CD4-positive, alpha-beta T cell treated with Interleukin-15 for 4 hours (primary cell): ENCODE measurements at regions not wholly inside any gene's neighbourhood (a gene's known extent, or its start where the extent isn't known, plus 50 kb on each side); places are given as distances from the start of the nearest gene placed in this dataset.

Experiments used
- DNase-seq: peaks from one replicate; pipeline ENCODE4 v3.0.0-alpha.2; 2020; ENCODE audit warnings: low spot score

GRCh38 chr1:93815366-93816110, 63.5 kb downstream of the DNTTIP2 start:
- no peak for DNase-seq

GRCh38 chr1:93814795-93815340, 64.1 kb downstream of the DNTTIP2 start:
- no peak for DNase-seq

- DNase-seq, result peak; percentile 46
Measured at GRCh38 chr1:93814059-93814794, 64.8 kb downstream of the DNTTIP2 start.

- DNase-seq, result no peak
Measured at GRCh38 chr1:93813076-93813475, 65.9 kb downstream of the DNTTIP2 start.

GRCh38 chr1:93811326-93812065, 67.5 kb downstream of the DNTTIP2 start:
- no peak for DNase-seq

- no peak for DNase-seq
Measured at GRCh38 chr1:93810316-93810715, 68.7 kb downstream of the DNTTIP2 start.

GRCh38 chr1:93808871-93809270, 70.1 kb downstream of the DNTTIP2 start:
- no peak for DNase-seq

GRCh38 chr1:93807311-93807930, 71.6 kb downstream of the DNTTIP2 start:
- no peak for DNase-seq

- DNase-seq, result no peak
Measured at GRCh38 chr1:93805027-93805610, 73.9 kb downstream of the DNTTIP2 start.

GRCh38 chr1:93804412-93804811, 74.6 kb downstream of the DNTTIP2 start:
- no peak for DNase-seq

- no peak for DNase-seq
Measured at GRCh38 chr1:93801471-93801870, 77.5 kb downstream of the DNTTIP2 start.

GRCh38 chr1:93800856-93801255, 78.2 kb downstream of the DNTTIP2 start:
- no peak for DNase-seq

GRCh38 chr1:93798291-93798690, 80.7 kb downstream of the DNTTIP2 start:
- no peak for DNase-seq

- no peak for DNase-seq
Measured at GRCh38 chr1:93784538-93784937, 94.5 kb downstream of the DNTTIP2 start.

GRCh38 chr1:93783876-93784275, 95.1 kb downstream of the DNTTIP2 start:
- no peak for DNase-seq

- no peak for DNase-seq
Measured at GRCh38 chr1:93779540-93780165, 98.0 kb upstream of the BCAR3 start.

GRCh38 chr1:93778457-93778856, 96.8 kb upstream of the BCAR3 start:
- no peak for DNase-seq

GRCh38 chr1:93777255-93777654, 95.6 kb upstream of the BCAR3 start:
- DNase-seq, result no peak

- no peak for DNase-seq
Measured at GRCh38 chr1:93776728-93777127, 95.1 kb upstream of the BCAR3 start.

GRCh38 chr1:93775224-93775623, 93.6 kb upstream of the BCAR3 start:
- no peak for DNase-seq

- DNase-seq, result no peak
Measured at GRCh38 chr1:93774707-93775106, 93.1 kb upstream of the BCAR3 start.
